Uterus (tissue), 2 donors: ENCODE measurements at regions not wholly inside any gene's neighbourhood (a gene's known extent, or its start where the extent isn't known, plus 50 kb on each side); places are given as distances from the start of the nearest gene placed in this dataset.

ENCODE experiments used
- POLR2A ChIP-seq, 2 donors: fragments of 450-650 bp; IDR thresholded peaks; one replicate each; pipeline ENCODE4 v1.6.1; 2016; ENCODE audit warnings: antibody characterized with exemption in 2 of 2, mild to moderate bottlenecking in 1 of 2, moderate library complexity in 1 of 2
- TF ChIP-seq, protein P1 (sequence below), 4 experiments: fragments of 200-600 bp in 2 of 4; fragments of 450-650 bp in 2 of 4; sonication (generic) in 2 of 4; IDR thresholded peaks; one replicate each; pipeline ENCODE4 v1.5.1; 2016 to 2019; ENCODE audit warnings: antibody characterized with exemption in 4 of 4, mild to moderate bottlenecking in 2 of 4, moderate library complexity in 1 of 4

GRCh38 chr13:84812789-84813188 lies 930.5 kb upstream of the SLITRK1 start:
- TF ChIP-seq, protein P1, sequence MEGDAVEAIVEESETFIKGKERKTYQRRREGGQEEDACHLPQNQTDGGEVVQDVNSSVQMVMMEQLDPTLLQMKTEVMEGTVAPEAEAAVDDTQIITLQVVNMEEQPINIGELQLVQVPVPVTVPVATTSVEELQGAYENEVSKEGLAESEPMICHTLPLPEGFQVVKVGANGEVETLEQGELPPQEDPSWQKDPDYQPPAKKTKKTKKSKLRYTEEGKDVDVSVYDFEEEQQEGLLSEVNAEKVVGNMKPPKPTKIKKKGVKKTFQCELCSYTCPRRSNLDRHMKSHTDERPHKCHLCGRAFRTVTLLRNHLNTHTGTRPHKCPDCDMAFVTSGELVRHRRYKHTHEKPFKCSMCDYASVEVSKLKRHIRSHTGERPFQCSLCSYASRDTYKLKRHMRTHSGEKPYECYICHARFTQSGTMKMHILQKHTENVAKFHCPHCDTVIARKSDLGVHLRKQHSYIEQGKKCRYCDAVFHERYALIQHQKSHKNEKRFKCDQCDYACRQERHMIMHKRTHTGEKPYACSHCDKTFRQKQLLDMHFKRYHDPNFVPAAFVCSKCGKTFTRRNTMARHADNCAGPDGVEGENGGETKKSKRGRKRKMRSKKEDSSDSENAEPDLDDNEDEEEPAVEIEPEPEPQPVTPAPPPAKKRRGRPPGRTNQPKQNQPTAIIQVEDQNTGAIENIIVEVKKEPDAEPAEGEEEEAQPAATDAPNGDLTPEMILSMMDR (IDR thresholded peaks at IDR 0.05), result no peak
- TF ChIP-seq POLR2A (IDR thresholded peaks at IDR 0.05), result no peak
